H9 (cell line): ENCODE measurements at regions not wholly inside any gene's neighbourhood (a gene's known extent, or its start where the extent isn't known, plus 50 kb on each side); places are given as distances from the start of the nearest gene placed in this dataset.

ENCODE experiments used
- DNase-seq: peaks from one replicate; pipeline ENCODE4 v3.0.0-alpha.2; 2017
- H2AFZ ChIP-seq: one replicate; pipeline ENCODE4 v1.6.1; 2013; ENCODE audit warnings: mild to moderate bottlenecking, low read length, control low read depth, moderate library complexity
- H2AK5ac ChIP-seq: 2 replicates; pipeline ENCODE4 v1.6.1; 2013; ENCODE audit warnings: low read length, control low read depth, mixed read lengths; ENCODE audit not compliant: insufficient read length
- H2BK120ac ChIP-seq: one replicate; pipeline ENCODE4 v1.6.1; 2013; ENCODE audit warnings: low read depth, mild to moderate bottlenecking, low read length, control low read depth, inconsistent platforms; ENCODE audit not compliant: poor library complexity, severe bottlenecking
- H2BK12ac ChIP-seq: 2 replicates; pipeline ENCODE4 v1.6.1; 2013; ENCODE audit warnings: low read length, control low read depth, mixed read lengths, low read depth; ENCODE audit not compliant: insufficient read length
- H2BK15ac ChIP-seq: 2 replicates; pipeline ENCODE4 v1.6.1; 2013; ENCODE audit warnings: low read depth, low read length, control low read depth
- H2BK20ac ChIP-seq: one replicate; pipeline ENCODE4 v1.6.1; 2013; ENCODE audit warnings: low read depth, mild to moderate bottlenecking, low read length, control low read depth, inconsistent platforms; ENCODE audit not compliant: poor library complexity, severe bottlenecking
- H2BK5ac ChIP-seq: 2 replicates; pipeline ENCODE4 v1.6.1; 2013; ENCODE audit warnings: low read length, control low read depth, mixed read lengths; ENCODE audit not compliant: insufficient read length
- H3K14ac ChIP-seq: 2 replicates; pipeline ENCODE4 v1.6.1; 2013; ENCODE audit warnings: low read length, control low read depth; ENCODE audit not compliant: insufficient read depth
- H3K18ac ChIP-seq: 2 replicates; pipeline ENCODE4 v1.6.1; 2013; ENCODE audit warnings: low read depth, mild to moderate bottlenecking, mixed read lengths, low read length, control low read depth; ENCODE audit not compliant: insufficient read length
- H3K23ac ChIP-seq: 2 replicates; pipeline ENCODE4 v1.6.1; 2013; ENCODE audit warnings: low read length, control low read depth, mixed read lengths, low read depth; ENCODE audit not compliant: insufficient read length
- H3K23me2 ChIP-seq: 2 replicates; pipeline ENCODE4 v1.6.1; 2013; ENCODE audit warnings: low read depth, mild to moderate bottlenecking, mixed read lengths, low read length, control low read depth; ENCODE audit not compliant: insufficient read length, poor library complexity, severe bottlenecking
- H3K27ac ChIP-seq: 2 replicates; pipeline ENCODE4 v1.5.1; 2013; ENCODE audit warnings: low read length, control low read depth, mixed read lengths, low read depth; ENCODE audit not compliant: insufficient read length
- H3K27me3 ChIP-seq: 2 replicates; pipeline ENCODE4 v1.6.1; 2013; ENCODE audit warnings: low read length, control low read depth, inconsistent platforms; ENCODE audit not compliant: insufficient read depth
- H3K4ac ChIP-seq: 2 replicates; pipeline ENCODE4 v1.6.1; 2013; ENCODE audit warnings: low read depth, mild to moderate bottlenecking, control low read depth, inconsistent platforms, low read length, moderate library complexity
- H3K4me1 ChIP-seq: 2 replicates; pipeline ENCODE4 v1.6.1; 2013; ENCODE audit warnings: low read length, control low read depth, inconsistent platforms; ENCODE audit not compliant: insufficient read depth
- H3K4me2 ChIP-seq: 2 replicates; pipeline ENCODE4 v1.6.1; 2013; ENCODE audit warnings: low read length, control low read depth, mixed read lengths; ENCODE audit not compliant: insufficient read length, insufficient read depth
- H3K56ac ChIP-seq: 2 replicates; pipeline ENCODE4 v1.6.1; 2013; ENCODE audit warnings: low read depth, mild to moderate bottlenecking, mixed read lengths, low read length, control low read depth; ENCODE audit not compliant: insufficient read length
- H3K79me1 ChIP-seq: 2 replicates; pipeline ENCODE4 v1.6.1; 2013; ENCODE audit warnings: low read depth, mild to moderate bottlenecking, moderate library complexity, low read length, control low read depth, inconsistent platforms; ENCODE audit not compliant: insufficient read depth, poor library complexity, severe bottlenecking
- H3K79me2 ChIP-seq: 2 replicates; pipeline ENCODE4 v1.6.1; 2013; ENCODE audit warnings: low read length, control low read depth, inconsistent platforms; ENCODE audit not compliant: insufficient read depth
- H3K9ac ChIP-seq: 2 replicates; pipeline ENCODE4 v1.6.1; 2013; ENCODE audit warnings: low read length, control low read depth, mixed read lengths; ENCODE audit not compliant: insufficient read length; ENCODE audit errors: extremely low read depth
- H3K9me3 ChIP-seq: one replicate; pipeline ENCODE4 v1.6.1; 2013; ENCODE audit warnings: low read depth, low read length, inconsistent platforms; ENCODE audit not compliant: control insufficient read depth
- H3T11ph ChIP-seq: one replicate; pipeline ENCODE4 v1.6.1; 2013; ENCODE audit warnings: mild to moderate bottlenecking, low read length, control low read depth, inconsistent platforms
- H4K20me1 ChIP-seq: one replicate; pipeline ENCODE4 v1.6.1; 2013; ENCODE audit not compliant: control insufficient read depth, insufficient read length, insufficient read depth
- H4K5ac ChIP-seq: 2 replicates; pipeline ENCODE4 v1.6.1; 2013; ENCODE audit warnings: low read depth, mild to moderate bottlenecking, mixed read lengths, low read length, control low read depth; ENCODE audit not compliant: insufficient read length
- H4K8ac ChIP-seq: replicated peaks from 2 replicates; pipeline ENCODE4 v1.6.1; 2013; ENCODE audit warnings: low read length, control low read depth, mixed read lengths, low read depth; ENCODE audit not compliant: insufficient read length
- H4K91ac ChIP-seq: 2 replicates; pipeline ENCODE4 v1.6.1; 2013; ENCODE audit warnings: low read depth, mild to moderate bottlenecking, moderate library complexity, mixed read lengths, low read length, control low read depth; ENCODE audit not compliant: insufficient read length
- H3K27ac Mint-ChIP-seq, 3 experiments: 2 replicates in 2 of 3; 3 replicates in 1 of 3; pipeline ENCODE4 v1.8.0; 2020 to 2021; ENCODE audit warnings: mixed read lengths in 3 of 3, mild to moderate bottlenecking in 1 of 3, moderate library complexity in 1 of 3
- H3K27me3 Mint-ChIP-seq: 2 replicates; pipeline ENCODE4 v1.8.0; 2021; ENCODE audit warnings: low read depth, mild to moderate bottlenecking, moderate library complexity, mixed read lengths
- H3K36me3 Mint-ChIP-seq, 3 experiments: 2 replicates in 2 of 3; 3 replicates in 1 of 3; pipeline ENCODE4 v1.8.0; 2020 to 2021; ENCODE audit warnings: low read depth in 3 of 3, mixed read lengths in 3 of 3; ENCODE audit not compliant: insufficient read depth in 1 of 3
- H3K4me1 Mint-ChIP-seq, 2 experiments: 2 replicates each; pipeline ENCODE4 v1.8.0; 2020; ENCODE audit warnings: mixed read lengths in 2 of 2
- H3K4me3 Mint-ChIP-seq, 2 experiments: 2 replicates in 1 of 2; 3 replicates in 1 of 2; pipeline ENCODE4 v1.8.0; 2020 to 2021; ENCODE audit warnings: mild to moderate bottlenecking in 2 of 2, mixed read lengths in 2 of 2, moderate library complexity in 1 of 2
- H3K9me3 Mint-ChIP-seq, 2 experiments: 2 replicates in 1 of 2; 3 replicates in 1 of 2; pipeline ENCODE4 v1.8.0; 2020; ENCODE audit warnings: mild to moderate bottlenecking in 2 of 2, mixed read lengths in 2 of 2, moderate library complexity in 1 of 2
- CTCF ChIP-seq: fragments of 200-600 bp; sonication (generic); conservative IDR thresholded peaks from 3 replicates; pipeline ENCODE4 v1.8.0; 2021; ENCODE audit warnings: antibody characterized with exemption, mild to moderate bottlenecking
- WGBS: extraction: QIAGEN DNeasy Blood & Tissue Kit; methylation state at CpG from one replicate; pipeline ENCODE4 v1.1.7; 2013; ENCODE audit warnings: missing lambda C conversion rate, low lambda C conversion rate, mixed read lengths; ENCODE audit not compliant: insufficient read length; ENCODE audit errors: extremely low coverage; 5-methylcytosine and 5-hydroxymethylcytosine counted together

GRCh38 chr1:73327180-73327793, 870.7 kb downstream of the LRRIQ3 start:
- WGBS = no CpG with 5 or more reads among the region's 3 CpGs
- H3K27ac ChIP-seq = no peak overlapping the region
- H2BK20ac ChIP-seq = no peak overlapping the region
- peaks cover 0 to 6% (median 2%) of the 10 kb centered on the region in 3 experiments; a peak in 3 of 7 replicates for H3K36me3 Mint-ChIP-seq
- no peaks in the 10 kb centered on the region for H3K9me3 ChIP-seq
- H3K4me3 Mint-ChIP-seq = no peak overlapping the region; a peak in 1 of 5 replicates
- no peak overlapping the region for H3T11ph ChIP-seq
- no peak overlapping the region for H2BK5ac ChIP-seq
- no peaks in the 10 kb centered on the region for H3K79me1 ChIP-seq
- H2BK15ac ChIP-seq = no peak overlapping the region
- peak; percentile 19 for DNase-seq
- no peak overlapping the region for H2BK12ac ChIP-seq
- peak overlapping the region in 2 of 3 experiments; percentile 68 to 84; a peak in 3 of 7 replicates for H3K27ac Mint-ChIP-seq
- H3K4me1 Mint-ChIP-seq = no peaks in the 10 kb centered on the region; a peak in 1 of 4 replicates
- H2BK120ac ChIP-seq = no peak overlapping the region
- H4K20me1 ChIP-seq = peaks cover 2% of the 10 kb centered on the region
- H4K5ac ChIP-seq = no peak overlapping the region
- no peak overlapping the region for H4K8ac ChIP-seq
- H3K4ac ChIP-seq = no peak overlapping the region
- peaks cover 11 to 14% of the 10 kb centered on the region in 2 experiments for H3K9me3 Mint-ChIP-seq
- no peak overlapping the region for H3K18ac ChIP-seq
- peak overlapping the region; percentile 45; the same call in 1 of the 2 replicates for H3K14ac ChIP-seq
- no peak overlapping the region for H4K91ac ChIP-seq
- H3K79me2 ChIP-seq = no peaks in the 10 kb centered on the region
- H3K27me3 Mint-ChIP-seq = no peaks in the 10 kb centered on the region
- no peak overlapping the region for H2AK5ac ChIP-seq
- no peak for TF ChIP-seq CTCF
- H2AFZ ChIP-seq = no peak overlapping the region
- H3K27me3 ChIP-seq = no peaks in the 10 kb centered on the region
- no peak overlapping the region for H3K23ac ChIP-seq
- no peak overlapping the region for H3K9ac ChIP-seq
- no peaks in the 10 kb centered on the region for H3K23me2 ChIP-seq
- no peak overlapping the region for H3K4me2 ChIP-seq
- no peak overlapping the region for H3K56ac ChIP-seq
- no peaks in the 10 kb centered on the region for H3K4me1 ChIP-seq
